HG02943 (cell line): ENCODE measurements at regions not wholly inside any gene's neighbourhood (a gene's known extent, or its start where the extent isn't known, plus 50 kb on each side); places are given as distances from the start of the nearest gene placed in this dataset.
"Not testable (repeated sequence)": the region's sequence is repeated elsewhere in the genome, so short reads cannot be mapped to it uniquely, and the experiment has no call there.

ENCODE experiments used
- ATAC-seq: cut with Tn5 transposase; IDR thresholded peaks from one replicate; pipeline ENCODE4 v1.9.1; 2021; ENCODE audit warnings: mild to moderate bottlenecking, low read depth, moderate library complexity; ENCODE audit not compliant: unreplicated experiment

DNA sequence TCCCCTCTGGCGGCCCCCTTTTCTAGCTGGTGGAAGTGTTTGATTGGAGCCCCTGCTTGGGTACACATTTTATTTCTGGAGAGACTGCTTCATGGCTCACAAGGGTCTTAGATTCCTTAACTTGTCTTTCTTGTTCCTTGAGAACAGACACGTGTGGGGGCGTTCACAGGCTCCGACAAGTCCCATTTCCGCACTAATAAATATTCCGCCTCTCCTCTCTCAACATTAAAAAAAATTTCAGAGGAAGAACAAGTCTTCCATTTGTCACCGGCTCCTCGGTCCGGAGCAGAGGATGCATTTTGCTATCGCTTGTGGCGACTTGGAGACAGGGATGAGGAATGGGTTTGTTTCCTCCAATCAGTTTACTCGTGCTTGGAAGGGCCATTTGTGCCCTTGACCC lies 134.0 kb upstream of the PODXL start:
- no peak for ATAC-seq

- no peak for ATAC-seq
Measured at GRCh38 chr7:131689662-131690234, 133.3 kb upstream of the PODXL start.

DNA sequence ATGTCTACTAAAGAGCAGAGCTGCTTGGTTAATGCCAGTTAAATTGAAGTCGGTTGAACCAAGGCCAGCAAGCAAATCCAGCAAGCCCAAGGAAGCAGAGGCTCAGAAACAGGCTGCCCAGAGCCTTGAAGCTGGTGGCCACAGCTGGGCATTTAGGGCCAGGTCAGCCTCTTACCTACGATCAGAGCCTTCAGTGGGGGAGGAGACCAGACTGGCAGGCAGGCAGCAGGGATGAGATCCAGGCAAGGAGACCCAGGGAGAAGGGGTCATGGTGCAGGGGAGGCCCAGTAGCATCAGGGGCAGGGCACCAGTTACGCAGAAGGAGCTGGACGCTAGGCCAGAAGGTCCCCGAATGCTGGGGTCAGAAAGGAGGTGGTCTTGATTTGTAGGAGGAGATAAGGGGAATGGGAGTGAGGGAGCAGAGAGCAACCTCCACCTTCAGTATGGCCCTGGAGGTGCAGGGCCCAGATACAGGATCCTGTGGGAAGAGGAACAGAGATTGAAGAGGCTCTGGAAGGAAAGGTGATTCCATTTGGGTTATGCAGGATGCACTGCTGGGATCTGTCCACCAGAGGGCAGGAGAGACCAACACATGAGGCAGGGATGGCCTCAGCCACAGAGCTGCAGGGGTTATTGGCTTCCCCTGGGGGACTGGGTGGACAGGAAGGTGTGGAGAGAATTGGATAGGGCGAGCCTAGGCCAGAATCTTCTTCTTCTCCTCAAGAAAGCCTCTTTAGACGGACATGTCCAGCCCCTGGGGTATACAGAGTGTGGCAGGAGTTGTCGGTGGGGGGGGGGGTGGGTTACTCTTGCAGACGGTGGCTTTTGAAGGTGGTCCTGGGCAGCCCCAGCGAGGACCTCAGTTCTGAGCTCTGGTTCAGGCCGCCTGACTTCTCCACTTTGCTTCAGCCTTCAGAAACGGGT lies 132.6 kb upstream of the PODXL start:
- ATAC-seq = no peak

DNA sequence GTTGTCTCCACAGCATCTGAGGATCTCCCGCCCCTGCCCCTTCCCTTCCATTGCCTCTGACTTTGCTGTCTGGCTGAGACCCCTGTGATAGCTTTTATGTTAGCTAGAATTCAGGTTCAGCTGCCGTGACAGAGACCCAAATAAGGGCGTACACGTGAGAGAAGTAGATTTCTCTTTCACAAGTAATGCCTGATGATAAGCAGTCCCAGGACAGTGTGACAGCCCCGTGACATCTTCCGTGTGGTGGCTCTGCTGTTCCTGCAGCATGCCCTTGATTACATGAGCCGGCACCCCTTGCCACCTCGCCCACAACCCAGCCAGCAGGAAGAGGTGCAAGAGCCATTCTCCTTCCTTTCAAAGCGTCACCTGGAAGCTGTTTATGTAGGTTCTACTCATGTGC lies 130.9 kb upstream of the PODXL start:
- no peak for ATAC-seq

- no peak for ATAC-seq
Measured at GRCh38 chr7:131686833-131687232, 130.4 kb upstream of the PODXL start.

GRCh38 chr7:131683536-131684125 lies 127.2 kb upstream of the PODXL start:
- no peak for ATAC-seq

- ATAC-seq = no peak
Measured at GRCh38 chr7:131681961-131682360, 125.5 kb upstream of the PODXL start.

DNA sequence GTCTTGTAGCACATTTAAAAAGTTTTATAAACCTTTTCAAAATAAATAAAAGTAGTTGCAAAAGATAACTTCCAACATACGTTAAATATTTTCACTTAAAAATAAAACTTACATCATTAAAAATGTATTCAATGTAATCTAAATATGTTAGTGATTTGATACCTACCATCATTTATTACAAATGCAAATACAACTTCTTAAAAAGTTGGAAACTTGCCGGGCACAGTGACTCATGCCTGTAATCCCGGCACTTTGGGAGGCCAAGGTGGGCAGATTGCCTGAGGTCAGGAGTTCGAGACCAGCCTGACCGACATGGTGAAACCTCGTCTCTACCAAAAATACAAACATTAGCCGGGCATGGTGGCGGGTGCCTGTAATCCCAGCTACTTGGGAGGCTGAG lies 122.6 kb upstream of the PODXL start:
- ATAC-seq = not testable (repeated sequence)

GRCh38 chr7:131676850-131677249 lies 120.4 kb upstream of the PODXL start:
- ATAC-seq = not testable (repeated sequence)

DNA sequence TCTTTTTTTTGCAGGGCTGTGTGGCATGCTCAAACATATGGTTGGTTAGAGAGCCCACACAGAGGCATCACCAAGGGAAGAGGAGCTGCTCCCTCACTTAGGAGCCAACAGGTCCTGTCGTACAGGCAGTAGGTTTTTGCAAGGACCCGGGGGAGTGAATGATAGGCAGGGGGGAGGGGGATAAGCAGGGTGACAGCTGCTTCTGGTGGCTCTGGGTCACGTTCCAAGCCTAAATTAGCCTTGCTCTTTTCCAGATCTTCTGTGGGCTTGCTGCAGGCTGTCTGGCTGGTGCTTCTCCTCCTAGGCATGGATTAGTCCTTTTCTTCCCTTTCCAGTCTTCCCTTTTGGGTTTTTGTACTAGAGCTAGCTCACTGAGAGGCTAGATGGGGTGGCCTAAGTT lies 117.7 kb upstream of the PODXL start:
- ATAC-seq = no peak

DNA sequence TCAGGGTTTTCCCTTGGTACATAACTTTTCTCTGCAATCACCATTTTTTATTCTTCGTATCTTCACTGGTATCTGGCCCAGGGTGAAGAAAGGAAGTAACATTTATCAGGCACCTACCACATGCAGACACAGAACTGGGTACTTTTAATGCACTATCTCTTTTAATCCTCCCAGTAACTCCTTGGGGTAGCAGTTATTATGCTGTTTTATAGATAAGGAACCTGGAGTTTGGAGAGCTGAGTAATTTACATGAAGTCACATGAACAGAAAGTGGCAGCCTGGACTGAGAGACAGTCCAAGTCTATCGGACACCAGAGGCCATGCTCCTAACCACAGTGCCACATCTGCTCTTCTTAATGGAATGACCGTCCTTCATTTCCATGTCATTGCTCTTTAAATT lies 117.1 kb upstream of the PODXL start:
- no peak for ATAC-seq

DNA sequence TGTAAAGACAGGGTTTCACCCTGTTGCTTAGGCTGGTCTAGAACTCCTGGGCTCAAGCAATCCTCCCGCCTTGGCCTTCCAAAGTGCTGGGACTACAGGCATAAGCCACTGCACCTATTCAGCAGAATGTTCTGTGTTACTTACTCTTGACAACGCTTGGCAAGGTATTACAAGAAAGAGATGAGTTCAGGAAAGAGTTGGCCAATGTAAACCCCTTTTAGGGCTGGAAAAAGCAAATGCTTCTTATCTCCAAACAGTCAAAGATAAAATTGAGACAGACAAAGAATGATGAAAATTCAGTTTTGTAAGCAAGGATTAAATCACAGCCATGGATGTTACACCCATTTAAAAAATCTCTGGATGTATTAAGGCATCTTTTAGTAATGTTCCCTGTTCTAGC lies 114.0 kb upstream of the PODXL start:
- no peak for ATAC-seq

GRCh38 chr7:131667699-131668098 lies 111.3 kb upstream of the PODXL start:
- ATAC-seq = no peak

DNA sequence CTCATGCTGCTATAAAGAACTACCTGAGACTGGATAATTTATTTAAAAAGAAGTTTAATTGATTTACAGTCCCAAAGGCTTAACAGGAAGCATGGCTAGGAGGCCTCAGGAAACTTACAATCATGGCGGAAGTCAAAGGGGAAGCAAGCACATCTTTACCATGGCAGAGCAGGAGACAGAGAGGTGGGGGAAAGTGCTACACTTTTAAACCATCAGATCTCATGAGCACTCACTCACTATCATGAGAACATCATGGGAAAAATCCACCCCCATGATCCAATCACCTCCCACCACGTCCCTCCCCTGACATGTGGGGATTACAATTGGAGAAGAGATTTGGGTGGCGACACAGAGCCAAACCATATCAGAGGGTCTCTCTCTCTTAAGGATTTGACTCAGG lies 108.6 kb upstream of the PODXL start:
- ATAC-seq = no peak

- ATAC-seq = no peak
Measured at GRCh38 chr7:131664570-131664969, 108.1 kb upstream of the PODXL start.

DNA sequence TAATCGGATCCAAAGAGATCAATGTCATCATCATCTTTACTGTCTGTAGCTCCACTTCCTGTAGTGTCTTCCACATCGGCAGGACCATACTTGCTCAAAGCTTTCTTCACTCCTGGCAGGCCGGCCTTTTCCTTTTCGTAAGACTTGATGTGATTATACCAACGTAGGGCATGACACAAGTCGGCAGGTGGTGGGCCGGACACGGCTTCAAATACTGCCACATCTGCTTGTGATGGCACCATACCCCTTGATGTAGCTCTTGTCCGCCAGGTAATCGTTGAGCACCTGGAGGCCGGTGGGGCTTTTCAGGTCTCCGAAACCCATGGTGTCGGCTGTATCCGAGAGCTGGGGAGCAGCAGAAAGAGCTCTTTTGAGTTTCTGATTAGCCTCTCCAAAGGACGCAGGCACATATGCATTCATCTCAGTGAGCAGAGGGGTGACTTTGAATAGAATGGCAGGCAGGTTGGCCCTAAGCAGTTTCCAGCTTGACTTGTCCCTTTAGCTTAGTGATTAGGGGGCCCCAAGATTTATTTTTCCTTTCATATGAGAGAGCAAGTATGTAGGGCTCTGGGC lies 106.0 kb upstream of the PODXL start:
- ATAC-seq = not testable (repeated sequence)

DNA sequence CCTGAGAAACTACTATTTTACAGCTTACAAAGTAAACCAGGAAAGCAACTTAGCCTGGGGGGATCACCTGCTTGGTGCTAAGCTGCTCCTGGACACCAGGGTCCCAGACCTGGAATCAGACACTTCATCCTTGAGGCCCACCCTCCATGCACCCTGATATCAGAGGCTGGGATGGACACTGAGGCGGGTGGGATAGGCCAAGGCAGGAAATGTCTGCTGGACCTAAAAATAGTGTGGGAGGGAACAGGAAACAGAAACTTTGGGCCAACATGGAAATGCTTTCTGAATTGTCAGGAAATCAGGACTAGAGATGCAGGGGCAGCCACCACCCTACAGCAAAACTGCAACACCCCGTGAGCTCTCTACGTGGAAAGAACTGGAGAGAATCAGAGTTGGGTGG lies 101.5 kb upstream of the PODXL start:
- ATAC-seq = no peak

- ATAC-seq = no peak
Measured at GRCh38 chr7:131656980-131657723, 100.7 kb upstream of the PODXL start.

GRCh38 chr7:131655866-131656265 lies 99.4 kb upstream of the PODXL start:
- no peak for ATAC-seq

DNA sequence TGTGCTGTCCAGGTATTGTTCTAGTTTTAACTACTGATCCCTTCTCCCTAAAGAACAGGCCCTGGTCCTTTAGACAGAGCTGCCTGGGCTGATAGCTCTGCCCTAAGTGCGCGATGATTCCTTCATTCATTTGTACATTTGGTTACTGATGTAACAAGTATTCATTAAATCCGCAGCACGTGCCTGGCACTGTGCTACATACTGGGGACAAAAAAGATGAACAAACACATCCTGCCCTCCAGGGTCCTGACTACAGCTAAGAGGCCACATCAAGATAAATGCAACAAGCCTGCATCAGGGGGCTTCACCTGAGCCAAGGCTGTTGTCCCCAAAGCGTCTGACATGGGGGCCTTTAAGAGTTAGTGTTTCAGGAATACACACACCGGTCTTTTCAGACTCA lies 99.0 kb upstream of the PODXL start:
- ATAC-seq = no peak
